ENCODE measurements at regions not wholly inside any gene's neighbourhood (a gene's known extent, or its start where the extent isn't known, plus 50 kb on each side); places are given as distances from the start of the nearest gene placed in this dataset.

- TF ChIP-seq CTCF (conservative IDR thresholded peaks at IDR 0.05; ENCODE audit: low read depth in 2 of 2) (no peak), POLR2AphosphoS5 (IDR thresholded peaks at IDR 0.05; ENCODE audit: low read depth) (no peak), EZH2phosphoT487 (IDR thresholded peaks at IDR 0.05; ENCODE audit: unreplicated experiment) (no peak), EZH2 (IDR thresholded peaks at IDR 0.05; ENCODE audit: low read depth, unreplicated experiment) (no peak), ETS1 (IDR thresholded peaks at IDR 0.05) (no peak), REST (IDR thresholded peaks at IDR 0.05; ENCODE audit: unreplicated experiment) (no peak), STAT1 (IDR thresholded peaks at IDR 0.05; ENCODE audit: unreplicated experiment) (no peak), CREB1 (CRISPR knock-in tag; IDR thresholded peaks at IDR 0.05; ENCODE audit: low read depth) (no peak), JUNB (IDR thresholded peaks at IDR 0.05; ENCODE audit: unreplicated experiment) (no peak), ZNF114 (CRISPR knock-in tag; IDR thresholded peaks at IDR 0.05) (no peak), ZNF331 (CRISPR knock-in tag; IDR thresholded peaks at IDR 0.05; ENCODE audit: low read depth) (no peak)
These were observed 196.6 kb downstream of the LY86 start for GRCh38 chr6:6785163-6785521.
